Natural killer cell treated with Interleukin-12 subunit alpha and Interleukin-12 subunit beta and Interleukin-15 and Interleukin-18, amount 100 ng/mL, for 72 hours (primary cell): ENCODE measurements at regions not wholly inside any gene's neighbourhood (a gene's known extent, or its start where the extent isn't known, plus 50 kb on each side); places are given as distances from the start of the nearest gene placed in this dataset.
"Not testable (repeated sequence)": the region's sequence is repeated elsewhere in the genome, so short reads cannot be mapped to it uniquely, and the experiment has no call there.

ENCODE experiments used
- ATAC-seq, 2 donors: fragments of 150-1000 bp; cut with Tn5 transposase in 1 of 2; sonication (Bioruptor Pico), chemical (Tn5 transposase) in 1 of 2; 2 replicates each; pipeline ENCODE4 v1.10.0; 2021
- DNase-seq: peaks from one replicate; pipeline ENCODE4 v3.0.0; 2022; ENCODE audit warnings: low spot score
- H3K27ac Mint-ChIP-seq, 2 donors: 1 replicate in 1 of 2; 2 replicates in 1 of 2; pipeline ENCODE4 v1.8.0; 2022; ENCODE audit warnings: mixed read lengths in 2 of 2, mild to moderate bottlenecking in 1 of 2, moderate library complexity in 1 of 2
- H3K27me3 Mint-ChIP-seq, 2 donors: 1 replicate in 1 of 2; 2 replicates in 1 of 2; pipeline ENCODE4 v1.8.0; 2022; ENCODE audit warnings: mixed read lengths in 2 of 2
- H3K36me3 Mint-ChIP-seq: one replicate; pipeline ENCODE4 v1.8.0; 2022; ENCODE audit warnings: mixed read lengths
- H3K4me1 Mint-ChIP-seq, 2 donors: 1 replicate in 1 of 2; 2 replicates in 1 of 2; pipeline ENCODE4 v1.8.0; 2022; ENCODE audit warnings: low read depth in 2 of 2, mixed read lengths in 2 of 2, mild to moderate bottlenecking in 1 of 2
- H3K4me3 Mint-ChIP-seq: one replicate; pipeline ENCODE4 v1.8.0; 2022; ENCODE audit warnings: mixed read lengths
- H3K9me3 Mint-ChIP-seq: 2 replicates; pipeline ENCODE4 v1.8.0; 2022; ENCODE audit warnings: mixed read lengths

DNA sequence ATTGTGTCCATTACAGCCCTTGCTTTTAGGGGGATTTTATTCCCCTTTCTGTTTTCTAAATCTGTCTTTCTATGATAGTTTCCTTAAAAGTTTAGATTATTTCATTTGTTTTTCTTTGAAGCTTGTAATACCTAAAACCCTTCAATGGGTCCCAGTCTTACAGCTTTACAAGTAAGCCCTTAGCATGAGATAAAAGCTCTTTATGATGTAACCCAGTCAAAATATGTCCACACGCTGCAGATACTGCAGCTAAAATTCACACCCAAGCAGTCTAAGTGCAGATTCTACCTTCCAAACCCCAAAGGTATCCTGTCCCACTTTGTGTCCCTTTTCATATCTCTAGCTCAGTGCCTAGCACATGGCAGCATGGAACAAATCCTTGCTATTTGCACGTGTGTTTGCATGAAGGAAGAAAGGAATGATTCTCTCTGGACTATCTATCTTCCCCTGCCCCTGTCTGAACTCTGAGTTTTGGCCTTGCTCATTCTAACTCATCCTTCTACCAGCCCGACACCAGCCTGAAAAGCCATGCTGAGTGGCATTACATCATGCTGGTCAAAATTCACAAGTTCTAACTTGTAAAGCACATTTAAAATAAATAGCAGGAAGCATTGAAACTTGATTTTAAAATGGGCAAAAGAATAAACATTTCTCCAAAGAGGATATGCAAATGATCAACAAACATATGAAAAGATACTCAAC, 623.2 kb downstream of the IRS1 start:
- no peak for ATAC-seq
- peaks cover 3% of the 10 kb centered on the region for H3K9me3 Mint-ChIP-seq

DNA sequence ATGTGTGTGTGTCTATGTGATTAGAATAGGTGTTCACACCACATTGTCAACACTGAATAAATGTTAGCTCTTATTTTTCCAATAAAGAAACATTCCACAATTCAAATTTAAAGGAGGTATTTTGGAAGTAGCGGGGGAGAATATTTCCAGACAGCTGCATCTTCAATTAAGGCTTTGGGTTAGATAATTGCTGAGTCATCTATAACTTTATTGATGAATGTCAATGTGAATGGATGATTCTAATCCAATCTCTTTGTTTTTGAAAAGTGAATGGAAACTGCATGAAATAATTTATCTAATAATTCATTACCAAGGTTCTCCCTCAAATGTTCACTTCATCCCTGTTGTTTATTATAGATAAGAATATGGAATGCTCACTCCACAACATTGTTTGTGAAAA, 625.2 kb downstream of the IRS1 start:
- ATAC-seq (no peak), DNase-seq (no peak)
- Mint-ChIP-seq H3K36me3 (no peaks in the 10 kb centered on the region), H3K27ac (no peak overlapping the region), H3K27me3 (no peaks in the 10 kb centered on the region), H3K9me3 (peaks cover 6% of the 10 kb centered on the region), H3K4me1 (no peaks in the 10 kb centered on the region), H3K4me3 (no peak overlapping the region)

More for the DNA sequence above, 623.2 kb downstream of the IRS1 start:
- DNase-seq: no peak
- Mint-ChIP-seq H3K27ac (no peak overlapping the region), H3K4me3 (no peak overlapping the region), H3K27me3 (no peaks in the 10 kb centered on the region), H3K36me3 (no peaks in the 10 kb centered on the region), H3K4me1 (no peaks in the 10 kb centered on the region)

DNA sequence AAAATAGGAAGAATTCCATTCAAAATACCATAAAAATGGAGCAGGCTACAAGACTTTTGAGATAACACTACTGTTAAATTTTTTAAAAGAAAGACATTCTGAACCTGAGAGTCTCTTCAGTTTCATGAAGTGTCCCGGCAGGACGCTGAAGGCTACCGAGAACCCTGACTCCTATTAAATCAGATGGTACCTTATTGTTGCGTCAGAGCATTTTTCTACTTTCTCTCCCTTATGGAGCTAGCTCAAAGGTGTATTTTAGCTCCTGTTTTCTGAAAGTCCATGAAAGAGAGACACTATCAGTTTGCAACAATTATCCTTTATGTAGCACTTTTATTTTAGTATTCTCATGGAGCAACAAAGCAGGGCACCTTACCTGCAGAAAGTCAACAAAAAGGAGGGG, 626.7 kb downstream of the IRS1 start:
- H3K27me3 Mint-ChIP-seq: no peaks in the 10 kb centered on the region
- no peak for DNase-seq
- peaks cover 6% of the 10 kb centered on the region for H3K9me3 Mint-ChIP-seq
- H3K36me3 Mint-ChIP-seq: no peaks in the 10 kb centered on the region
- H3K27ac Mint-ChIP-seq: no peak overlapping the region
- H3K4me1 Mint-ChIP-seq: no peaks in the 10 kb centered on the region
- no peak overlapping the region for H3K4me3 Mint-ChIP-seq
- no peak for ATAC-seq

DNA sequence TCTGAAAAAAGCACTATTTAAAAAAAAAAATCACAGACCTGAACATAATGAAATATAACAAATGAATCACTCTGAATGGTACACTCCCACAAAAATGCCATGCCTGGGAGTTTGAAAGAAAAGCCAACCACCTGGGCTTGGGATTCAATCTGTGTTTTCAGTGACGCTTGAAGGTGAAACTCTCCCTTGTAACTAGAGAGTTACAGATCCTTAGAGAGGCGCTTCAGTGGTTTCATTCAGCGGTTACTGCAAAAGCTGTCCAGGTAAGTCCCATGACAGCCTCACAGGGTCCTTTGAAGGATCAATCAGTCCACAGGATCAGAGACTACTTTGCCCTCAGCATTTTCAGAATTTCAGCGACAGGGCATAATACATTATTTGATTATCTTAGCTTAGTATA, 627.3 kb downstream of the IRS1 start:
- Mint-ChIP-seq H3K36me3 (no peaks in the 10 kb centered on the region), H3K27ac (no peak overlapping the region), H3K27me3 (no peaks in the 10 kb centered on the region), H3K4me1 (no peaks in the 10 kb centered on the region), H3K9me3 (peaks cover 6% of the 10 kb centered on the region), H3K4me3 (no peak overlapping the region)
- DNase-seq: no peak
- no peak for ATAC-seq

DNA sequence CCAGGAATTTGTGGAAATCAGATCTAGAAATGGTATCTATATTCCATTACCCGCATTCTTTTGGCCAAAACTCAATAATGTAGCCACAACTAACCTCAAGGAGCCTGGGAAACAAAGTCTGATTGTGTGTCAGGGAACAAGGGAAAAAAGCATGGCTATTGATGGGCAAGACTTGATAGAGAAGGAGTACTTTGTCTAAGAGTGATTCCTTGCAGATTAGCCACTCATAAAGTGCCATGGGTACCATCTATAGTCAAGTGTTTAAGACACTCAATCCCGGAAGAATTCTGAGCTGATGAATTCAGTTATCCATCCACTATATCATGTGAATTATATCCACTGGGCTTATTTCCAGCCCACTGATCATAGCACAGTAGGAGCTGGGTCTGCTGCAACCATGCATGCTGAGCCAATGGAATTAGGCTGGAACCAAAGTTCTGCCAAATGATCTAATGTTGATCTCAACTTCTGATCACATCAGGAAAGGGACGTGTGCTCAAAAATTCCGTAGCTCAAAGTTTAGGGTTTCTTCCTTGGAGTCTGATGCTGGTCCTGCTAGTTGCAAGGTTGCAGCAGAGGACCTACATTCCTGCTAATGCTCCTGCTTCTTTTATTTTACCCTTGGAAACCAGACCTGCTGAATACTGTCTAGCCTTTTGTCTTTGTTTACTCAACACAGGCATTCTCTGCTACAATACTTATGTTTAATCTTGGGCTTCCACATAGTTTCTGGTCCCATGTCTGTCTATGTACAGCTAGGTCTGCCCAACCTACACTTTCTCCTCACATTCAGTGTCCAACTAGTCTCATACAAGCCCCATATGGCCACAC, 629.7 kb downstream of the IRS1 start:
- Mint-ChIP-seq H3K27me3 (no peaks in the 10 kb centered on the region), H3K4me1 (no peaks in the 10 kb centered on the region), H3K9me3 (peaks cover 4% of the 10 kb centered on the region), H3K27ac (no peak overlapping the region), H3K4me3 (no peak overlapping the region), H3K36me3 (no peaks in the 10 kb centered on the region)
- DNase-seq: no peak
- no peak for ATAC-seq

DNA sequence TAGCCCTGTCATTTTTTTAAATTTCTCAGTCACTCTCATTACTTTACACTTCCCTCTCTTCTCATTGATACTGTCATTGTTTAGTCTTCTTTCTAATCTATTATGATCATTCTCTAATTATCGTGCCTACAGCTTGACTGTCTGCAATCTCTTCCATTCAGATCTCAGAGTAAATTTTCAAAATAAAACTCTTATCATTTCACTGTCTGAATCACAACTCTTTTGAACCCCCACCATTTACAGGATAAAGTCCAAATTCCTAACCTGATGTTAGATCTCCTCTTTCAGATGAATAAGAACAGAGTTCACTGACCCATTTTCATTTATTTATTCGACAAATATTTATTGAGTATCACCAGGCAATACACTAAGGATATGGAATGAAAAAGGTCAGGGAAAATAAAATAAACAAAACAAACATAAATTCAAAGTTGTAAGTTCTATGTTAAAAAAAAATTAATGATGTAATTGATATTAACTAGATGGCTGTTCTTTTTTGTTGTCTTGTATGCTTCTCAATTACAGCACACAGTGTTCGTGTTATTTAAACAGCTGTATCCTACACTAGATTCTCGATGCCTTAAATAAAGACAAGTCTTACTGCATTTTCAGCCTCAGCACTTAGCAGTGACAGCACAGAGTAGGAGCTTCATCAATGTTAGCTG, 631.0 kb downstream of the IRS1 start:
- Mint-ChIP-seq H3K4me1 (no peaks in the 10 kb centered on the region), H3K9me3 (peaks cover 4% of the 10 kb centered on the region), H3K4me3 (no peak overlapping the region), H3K27ac (no peak overlapping the region), H3K27me3 (no peaks in the 10 kb centered on the region), H3K36me3 (no peaks in the 10 kb centered on the region)
- DNase-seq (no peak), ATAC-seq (no peak)

DNA sequence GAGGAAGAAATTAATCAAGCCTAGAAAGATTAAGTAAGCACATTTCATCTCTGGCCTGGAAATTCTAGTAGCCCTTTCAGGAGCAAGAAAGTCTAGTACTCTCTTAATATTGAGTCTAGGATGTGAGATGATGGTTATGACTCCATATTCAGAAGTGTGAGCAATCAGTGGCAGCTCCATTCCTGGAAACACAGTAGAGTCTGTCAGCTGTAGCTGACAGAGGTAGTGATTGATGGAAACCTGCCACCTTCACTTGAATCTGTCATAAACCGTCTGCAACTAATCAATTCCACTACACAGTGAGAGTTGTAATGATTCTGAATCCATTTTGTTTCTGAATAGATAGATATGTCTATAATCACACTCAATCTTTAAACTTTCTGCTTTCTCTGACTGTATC, 635.1 kb downstream of the IRS1 start:
- no peaks in the 10 kb centered on the region for H3K4me1 Mint-ChIP-seq
- H3K27ac Mint-ChIP-seq: no peak overlapping the region
- ATAC-seq: no peak
- H3K9me3 Mint-ChIP-seq: peaks cover 3% of the 10 kb centered on the region
- no peaks in the 10 kb centered on the region for H3K36me3 Mint-ChIP-seq
- no peaks in the 10 kb centered on the region for H3K27me3 Mint-ChIP-seq
- no peak overlapping the region for H3K4me3 Mint-ChIP-seq
- DNase-seq: no peak

DNA sequence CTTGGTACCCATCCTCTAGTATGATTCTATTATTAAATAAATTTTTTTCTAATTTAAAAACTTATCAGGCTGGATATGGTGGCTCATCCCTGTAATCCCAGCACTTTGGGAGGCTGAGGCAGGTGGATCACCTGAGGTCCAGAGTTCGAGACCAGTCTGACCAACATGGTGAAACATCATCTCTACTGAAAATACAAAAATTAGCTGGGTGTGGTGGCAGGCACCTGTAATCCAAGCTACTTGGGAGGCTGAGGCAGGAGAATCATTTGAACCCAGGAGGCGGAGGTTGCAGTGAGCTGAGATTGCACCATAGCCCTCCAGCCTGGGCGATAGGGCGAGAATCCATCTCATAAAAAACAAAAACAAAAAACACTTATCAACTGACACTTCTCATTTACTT, 639.0 kb downstream of the IRS1 start:
- DNase-seq, H3K36me3 Mint-ChIP-seq, H3K4me1 Mint-ChIP-seq, H3K4me3 Mint-ChIP-seq, ATAC-seq, H3K27ac Mint-ChIP-seq, H3K9me3 Mint-ChIP-seq, H3K27me3 Mint-ChIP-seq: not testable (repeated sequence)

DNA sequence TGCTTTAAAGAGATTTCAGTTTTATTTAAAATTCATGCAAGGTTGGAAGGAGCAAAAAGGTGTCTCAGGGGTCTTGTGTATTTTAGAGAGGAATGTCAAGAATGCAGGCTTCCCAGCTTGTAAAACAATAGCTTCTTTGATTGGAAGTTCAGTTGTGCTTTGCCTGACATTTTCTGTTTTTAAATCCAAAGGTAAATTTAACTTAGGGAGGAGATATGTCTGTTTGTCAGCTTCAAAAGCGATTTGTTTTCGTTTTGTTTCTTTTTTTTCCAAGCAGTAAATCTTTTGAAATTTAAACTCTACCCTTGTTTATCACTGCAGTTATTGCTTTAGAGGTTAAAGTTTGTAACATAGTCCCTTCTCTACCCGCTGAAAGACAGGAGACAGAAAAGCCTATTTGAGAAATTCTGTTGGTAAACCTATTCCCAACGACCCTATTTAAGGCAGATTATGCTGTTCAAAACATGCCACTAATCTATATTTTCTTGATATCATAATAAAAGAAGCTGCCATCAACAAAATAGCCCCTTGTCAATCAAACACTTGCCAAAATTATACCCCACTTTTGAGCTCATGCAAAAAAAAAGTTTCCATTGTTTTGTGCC, 639.6 kb downstream of the IRS1 start:
- H3K27ac Mint-ChIP-seq: no peak overlapping the region
- no peaks in the 10 kb centered on the region for H3K36me3 Mint-ChIP-seq
- H3K27me3 Mint-ChIP-seq: no peaks in the 10 kb centered on the region
- H3K9me3 Mint-ChIP-seq: peaks cover 3% of the 10 kb centered on the region
- ATAC-seq (no peak), DNase-seq (no peak)
- H3K4me3 Mint-ChIP-seq: no peak overlapping the region
- H3K4me1 Mint-ChIP-seq: no peaks in the 10 kb centered on the region

DNA sequence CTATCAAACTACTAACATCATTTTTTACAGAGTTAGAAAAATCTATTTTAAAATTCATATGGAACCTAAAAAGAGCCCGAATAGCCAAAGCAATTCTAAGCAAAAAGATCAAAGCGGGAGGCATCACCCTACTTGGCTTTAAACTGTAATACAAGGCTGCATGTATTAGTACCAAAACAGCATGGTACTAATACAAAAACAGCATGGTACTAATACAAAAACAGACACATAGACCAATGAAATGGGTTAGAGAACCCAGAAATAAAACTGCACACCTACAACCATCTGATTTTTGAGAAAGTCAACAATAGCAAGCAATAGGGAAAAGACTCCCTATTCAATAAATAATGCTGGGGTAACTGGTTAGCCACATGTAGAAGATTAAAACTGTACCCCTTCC, 640.7 kb downstream of the IRS1 start:
- Mint-ChIP-seq H3K4me3 (no peak overlapping the region), H3K4me1 (no peaks in the 10 kb centered on the region), H3K27me3 (no peaks in the 10 kb centered on the region), H3K9me3 (peaks cover 3% of the 10 kb centered on the region), H3K36me3 (no peaks in the 10 kb centered on the region), H3K27ac (no peak overlapping the region)
- DNase-seq (no peak), ATAC-seq (no peak)

DNA sequence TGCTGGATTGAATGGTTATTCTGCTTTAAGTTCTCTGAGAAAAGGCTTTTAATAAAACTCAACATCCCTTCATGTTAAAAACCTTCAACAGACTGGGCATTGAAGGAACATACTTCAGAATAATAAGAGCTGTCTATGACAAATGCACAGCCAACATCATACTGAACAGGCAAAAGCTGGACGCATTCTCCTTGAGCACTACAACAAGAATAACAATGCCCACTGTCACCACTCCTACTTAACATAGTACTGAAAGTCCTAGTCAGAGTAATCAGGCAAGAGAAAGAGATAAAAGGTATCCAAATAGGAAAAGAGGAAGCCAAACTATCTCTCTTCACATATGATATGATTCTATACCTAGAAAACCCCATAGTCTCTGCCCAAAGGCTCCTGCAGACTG, 641.4 kb downstream of the IRS1 start:
- DNase-seq: no peak
- H3K36me3 Mint-ChIP-seq: no peaks in the 10 kb centered on the region
- H3K9me3 Mint-ChIP-seq: peaks cover 3% of the 10 kb centered on the region
- no peak for ATAC-seq
- H3K4me3 Mint-ChIP-seq: no peak overlapping the region
- H3K27me3 Mint-ChIP-seq: no peaks in the 10 kb centered on the region
- no peaks in the 10 kb centered on the region for H3K4me1 Mint-ChIP-seq
- no peak overlapping the region for H3K27ac Mint-ChIP-seq

DNA sequence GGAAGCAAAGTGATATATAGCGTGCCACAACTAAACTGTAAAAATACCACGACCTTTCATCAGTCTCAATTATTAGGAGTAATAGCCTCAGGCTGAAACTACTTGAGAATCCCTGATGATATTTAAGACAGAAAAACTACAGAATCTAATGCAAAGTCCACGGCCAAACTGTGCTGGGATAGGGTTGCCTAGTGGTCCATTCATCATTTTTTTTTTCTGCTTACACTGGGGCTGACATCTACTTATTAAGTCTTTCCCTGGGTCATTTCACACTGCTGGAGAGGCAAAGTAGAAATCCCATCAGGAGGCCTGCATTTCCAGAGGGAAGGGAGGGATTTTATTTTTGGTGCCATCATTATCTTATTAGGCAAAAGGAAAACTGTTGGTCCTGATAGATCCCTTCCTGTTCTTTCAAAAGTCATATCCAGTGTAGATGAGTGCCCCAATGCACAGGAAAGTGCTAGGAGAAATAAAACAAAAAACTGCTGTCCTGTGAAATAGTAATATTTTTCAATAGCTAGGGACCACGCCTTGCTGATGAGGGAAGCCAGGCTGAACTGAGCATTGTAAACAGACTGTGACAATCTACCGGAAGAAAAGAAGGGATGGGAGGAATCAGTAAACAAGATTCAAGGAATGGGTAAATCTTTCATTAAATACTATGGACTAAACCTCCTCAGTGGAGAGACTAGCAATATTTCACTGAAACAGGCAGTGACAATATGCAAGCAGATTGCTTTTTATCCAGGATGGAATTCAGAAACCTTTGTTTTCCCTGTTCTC, 644.3 kb downstream of the IRS1 start:
- no peaks in the 10 kb centered on the region for H3K9me3 Mint-ChIP-seq
- H3K4me1 Mint-ChIP-seq: no peaks in the 10 kb centered on the region
- H3K36me3 Mint-ChIP-seq: no peaks in the 10 kb centered on the region

DNA sequence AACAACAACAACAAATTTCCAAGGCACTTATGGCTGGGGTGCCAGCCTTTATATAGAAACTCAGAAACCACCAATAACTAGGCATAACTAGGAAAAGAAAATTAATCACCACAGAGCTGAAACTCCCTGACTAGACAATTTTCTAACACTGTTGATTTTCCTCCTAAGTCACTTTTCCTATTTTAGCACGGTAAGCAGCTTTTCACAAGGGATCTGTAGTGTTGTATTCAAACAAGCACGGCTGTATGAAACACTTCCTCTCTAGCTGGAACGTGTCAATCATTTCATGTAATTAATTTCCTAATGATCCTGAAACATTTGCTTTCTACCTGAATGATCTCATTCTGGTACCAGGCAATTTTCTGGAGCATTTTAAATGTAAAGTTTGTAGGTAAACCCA, 645.0 kb downstream of the IRS1 start:
- DNase-seq (no peak), ATAC-seq (no peak)
- no peak overlapping the region for H3K4me3 Mint-ChIP-seq
- H3K27me3 Mint-ChIP-seq: no peaks in the 10 kb centered on the region
- H3K27ac Mint-ChIP-seq: no peak overlapping the region
- no peaks in the 10 kb centered on the region for H3K9me3 Mint-ChIP-seq
- no peaks in the 10 kb centered on the region for H3K4me1 Mint-ChIP-seq
- H3K36me3 Mint-ChIP-seq: no peaks in the 10 kb centered on the region

More for the DNA sequence above, 644.3 kb downstream of the IRS1 start:
- no peak overlapping the region for H3K27ac Mint-ChIP-seq
- ATAC-seq (no peak), DNase-seq (no peak)
- H3K27me3 Mint-ChIP-seq: no peaks in the 10 kb centered on the region
- H3K4me3 Mint-ChIP-seq: no peak overlapping the region
